HG02943 (cell line): ENCODE measurements at regions not wholly inside any gene's neighbourhood (a gene's known extent, or its start where the extent isn't known, plus 50 kb on each side); places are given as distances from the start of the nearest gene placed in this dataset.

Experiments used
- ATAC-seq: cut with Tn5 transposase; IDR thresholded peaks from one replicate; pipeline ENCODE4 v1.9.1; 2021; ENCODE audit warnings: mild to moderate bottlenecking, low read depth, moderate library complexity; ENCODE audit not compliant: unreplicated experiment

DNA sequence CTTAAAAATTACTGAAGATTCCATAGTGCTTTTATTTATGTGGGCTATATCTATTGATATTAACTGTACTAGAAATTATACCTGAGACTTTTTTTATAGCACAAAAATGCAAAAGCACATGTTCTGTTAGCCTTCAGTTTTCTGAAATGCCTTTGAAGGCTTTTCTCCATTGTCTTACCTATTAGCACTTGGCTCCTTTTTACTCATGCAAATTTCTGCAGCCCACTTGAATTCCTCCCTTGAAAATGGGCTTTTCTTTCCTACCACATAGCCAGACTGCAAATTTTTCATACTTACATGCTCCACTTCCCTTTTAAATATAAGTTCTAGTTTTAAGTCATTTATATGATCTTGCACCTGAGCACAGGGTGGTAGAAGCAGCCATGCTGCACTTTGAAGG, 453.0 kb upstream of the TRIB2 start:
- ATAC-seq = no peak

DNA sequence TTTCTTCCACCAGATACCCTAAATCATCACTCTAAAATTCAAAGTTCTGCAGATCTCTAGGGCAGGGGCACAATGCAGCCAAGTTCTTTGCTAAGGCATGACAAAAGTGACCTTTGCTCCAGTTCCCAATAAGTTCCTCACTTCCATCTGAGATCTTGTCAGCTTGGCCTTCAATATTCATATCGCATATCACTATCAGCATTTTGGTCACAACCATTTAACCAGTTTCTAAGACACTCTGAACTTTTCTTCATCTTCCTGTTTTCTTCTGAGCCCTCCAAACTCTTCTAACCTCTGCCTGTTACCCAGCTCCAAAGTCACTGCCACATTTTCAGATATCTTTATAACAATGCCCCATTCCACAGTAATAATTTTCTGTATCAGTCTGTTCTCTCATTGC, 452.6 kb upstream of the TRIB2 start:
- ATAC-seq = no peak

DNA sequence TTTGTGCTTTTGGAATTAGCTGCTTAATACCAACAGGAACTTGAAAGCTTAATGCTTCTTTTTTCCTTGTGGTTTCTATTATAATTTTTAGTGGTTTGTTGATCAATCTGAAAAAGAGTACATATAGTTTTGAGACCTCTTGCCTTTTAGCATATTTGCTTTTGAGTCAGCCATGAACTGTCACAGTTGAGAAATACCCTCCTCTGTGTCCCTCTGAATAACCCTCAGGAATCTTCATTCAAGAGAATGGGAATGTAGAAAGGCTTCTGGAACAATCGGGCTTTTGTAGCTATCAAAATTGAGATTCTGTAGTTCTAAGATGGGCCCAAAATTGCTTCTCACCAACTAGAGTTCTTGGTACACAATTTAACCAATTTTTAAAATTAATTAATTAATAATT, 451.1 kb upstream of the TRIB2 start:
- no peak for ATAC-seq

DNA sequence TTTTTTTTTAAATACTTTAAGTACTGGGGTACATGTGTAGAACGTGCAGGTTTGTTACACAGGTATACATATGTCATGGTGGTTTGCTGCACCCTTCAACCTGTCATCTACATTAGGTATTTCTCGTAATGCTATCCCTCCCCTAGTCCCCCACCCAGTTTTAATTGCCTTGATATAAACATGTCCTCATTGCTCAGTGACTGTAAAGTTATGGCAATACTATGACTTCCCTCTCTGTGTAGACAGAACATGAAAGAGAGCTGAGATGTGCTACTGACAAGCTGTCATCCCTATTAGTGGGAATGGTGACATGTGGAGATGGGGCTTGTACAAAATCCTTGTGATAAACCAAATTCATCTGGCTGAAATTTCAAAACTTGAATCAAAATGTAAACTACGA, 449.7 kb upstream of the TRIB2 start:
- no peak for ATAC-seq

DNA sequence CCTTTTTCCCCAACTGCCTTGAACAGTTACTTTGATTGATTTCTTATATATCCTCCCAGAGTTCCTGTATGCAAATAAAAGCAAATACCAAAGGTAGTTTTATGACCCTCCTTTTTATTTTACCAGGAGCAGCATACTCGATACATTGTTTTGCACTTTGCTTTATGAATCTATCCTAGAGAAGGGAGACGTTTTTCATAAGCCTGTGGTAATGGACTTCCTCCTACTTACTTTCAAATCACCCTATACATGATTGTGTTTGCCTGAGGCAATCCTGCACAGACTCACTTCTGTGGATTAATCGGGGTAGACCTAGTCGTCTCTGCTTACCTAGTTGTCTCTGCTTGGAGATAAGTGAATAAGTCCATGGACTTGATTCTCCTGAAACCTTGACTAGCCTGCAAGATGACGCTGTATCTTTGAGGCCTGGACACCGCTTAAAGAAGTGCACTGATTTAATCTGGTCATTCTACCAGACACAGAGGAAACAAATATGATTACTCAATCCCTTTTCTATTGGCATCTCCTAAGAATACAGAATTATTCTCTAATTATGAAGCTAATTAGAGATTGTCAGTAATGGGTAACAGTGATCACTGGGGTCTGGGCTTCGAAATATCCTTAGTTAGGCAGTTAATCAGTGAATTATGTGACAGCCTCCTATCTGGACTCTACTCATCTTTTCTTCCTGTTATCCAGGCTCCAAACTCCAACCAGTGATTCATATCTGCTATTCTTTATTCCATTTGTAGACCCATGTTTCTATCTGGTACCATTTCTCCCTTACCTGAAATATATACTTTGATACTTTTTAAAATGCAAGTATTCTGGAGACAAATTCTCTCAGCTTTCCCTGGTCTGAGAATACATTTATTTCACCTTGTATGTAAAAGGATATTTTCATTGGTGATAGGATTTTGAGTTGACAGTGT, 447.4 kb upstream of the TRIB2 start:
- no peak for ATAC-seq

DNA sequence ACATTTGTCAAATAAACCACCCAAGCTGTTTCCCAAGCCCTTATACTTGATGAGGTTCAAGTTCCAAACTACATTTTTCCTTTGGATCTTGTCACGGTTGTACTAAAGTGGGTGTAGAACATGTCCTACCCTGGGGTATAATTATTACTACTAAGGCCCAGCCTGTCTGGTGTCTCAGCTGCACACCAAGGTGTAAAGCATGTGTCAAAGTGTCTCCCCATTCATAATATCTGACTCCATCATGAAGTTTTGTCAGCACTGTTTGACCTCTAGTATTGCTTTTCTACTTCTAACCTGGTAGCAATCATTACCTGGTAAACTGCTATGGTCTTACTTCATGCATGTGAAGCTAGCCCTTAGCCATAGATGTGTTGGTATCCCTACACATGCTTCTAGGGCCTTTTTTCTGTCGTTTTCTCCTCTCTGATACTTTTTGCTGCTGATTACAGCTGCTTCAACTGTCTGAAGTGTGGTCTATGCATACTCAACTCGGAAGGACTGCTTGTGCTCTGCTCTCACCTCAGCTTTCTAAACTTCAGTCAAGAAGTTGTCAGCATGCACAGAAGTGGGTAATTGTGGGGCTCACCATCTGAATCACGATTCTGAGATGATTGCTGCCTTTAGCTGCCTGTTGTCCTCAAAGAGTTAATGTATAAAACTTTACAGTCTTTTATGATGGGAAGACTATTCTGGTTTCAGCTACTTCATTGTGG, 445.7 kb upstream of the TRIB2 start:
- ATAC-seq = no peak

DNA sequence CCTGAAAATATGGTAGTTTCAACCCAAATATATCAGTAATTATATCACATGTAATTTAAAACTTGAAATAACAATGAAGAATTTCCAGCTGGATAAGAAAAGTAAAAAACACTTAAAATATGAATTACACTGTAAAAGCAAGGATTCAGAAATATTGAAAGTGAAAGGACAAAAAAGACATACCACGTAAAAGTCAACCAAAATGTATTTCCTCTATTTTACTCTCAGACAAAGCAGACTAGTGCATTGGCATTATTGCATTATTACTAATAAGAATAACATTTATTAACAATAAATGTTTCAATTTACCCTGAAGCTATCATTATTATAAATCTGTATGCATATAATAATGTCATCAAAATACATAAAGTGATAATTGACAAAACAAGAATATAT, 445.1 kb upstream of the TRIB2 start:
- no peak for ATAC-seq

DNA sequence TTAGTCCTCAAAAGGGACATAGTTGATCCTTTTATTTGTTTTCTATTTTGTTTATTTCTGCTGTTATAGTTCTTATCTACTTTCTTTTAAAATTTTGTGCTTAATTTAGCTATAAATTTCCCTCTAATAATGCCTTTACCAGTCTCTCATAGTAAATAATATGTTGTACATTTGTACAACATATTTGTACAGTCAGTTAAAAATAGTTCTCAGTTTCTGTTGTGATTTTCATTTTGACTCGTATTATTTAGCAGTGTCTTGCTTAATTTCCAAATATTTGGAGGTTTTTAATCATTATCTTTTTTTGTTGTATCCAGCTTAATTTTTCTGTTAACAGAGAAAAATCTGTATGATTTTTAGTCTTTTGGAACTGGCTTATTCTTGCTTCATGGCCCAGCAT, 443.6 kb upstream of the TRIB2 start:
- no peak for ATAC-seq

DNA sequence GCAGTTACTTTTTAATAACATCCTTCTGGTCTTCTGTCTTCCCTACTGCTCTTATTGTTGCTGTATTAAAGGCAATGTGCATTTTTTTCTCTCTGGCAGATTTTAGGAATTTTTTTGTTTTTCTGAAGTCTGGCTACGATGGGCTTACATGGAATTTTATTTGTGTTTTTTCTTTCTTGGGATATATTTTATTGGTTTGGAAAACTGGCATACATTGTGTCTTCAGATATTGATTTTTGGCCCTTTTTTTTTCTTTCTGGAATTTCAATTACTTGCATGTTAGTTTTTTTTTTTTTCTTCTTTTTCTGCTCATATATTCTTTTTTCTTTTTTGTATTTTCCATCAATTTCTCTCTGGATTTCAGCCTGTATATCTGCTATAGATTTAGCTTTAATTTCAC, 442.1 kb upstream of the TRIB2 start:
- no peak for ATAC-seq

DNA sequence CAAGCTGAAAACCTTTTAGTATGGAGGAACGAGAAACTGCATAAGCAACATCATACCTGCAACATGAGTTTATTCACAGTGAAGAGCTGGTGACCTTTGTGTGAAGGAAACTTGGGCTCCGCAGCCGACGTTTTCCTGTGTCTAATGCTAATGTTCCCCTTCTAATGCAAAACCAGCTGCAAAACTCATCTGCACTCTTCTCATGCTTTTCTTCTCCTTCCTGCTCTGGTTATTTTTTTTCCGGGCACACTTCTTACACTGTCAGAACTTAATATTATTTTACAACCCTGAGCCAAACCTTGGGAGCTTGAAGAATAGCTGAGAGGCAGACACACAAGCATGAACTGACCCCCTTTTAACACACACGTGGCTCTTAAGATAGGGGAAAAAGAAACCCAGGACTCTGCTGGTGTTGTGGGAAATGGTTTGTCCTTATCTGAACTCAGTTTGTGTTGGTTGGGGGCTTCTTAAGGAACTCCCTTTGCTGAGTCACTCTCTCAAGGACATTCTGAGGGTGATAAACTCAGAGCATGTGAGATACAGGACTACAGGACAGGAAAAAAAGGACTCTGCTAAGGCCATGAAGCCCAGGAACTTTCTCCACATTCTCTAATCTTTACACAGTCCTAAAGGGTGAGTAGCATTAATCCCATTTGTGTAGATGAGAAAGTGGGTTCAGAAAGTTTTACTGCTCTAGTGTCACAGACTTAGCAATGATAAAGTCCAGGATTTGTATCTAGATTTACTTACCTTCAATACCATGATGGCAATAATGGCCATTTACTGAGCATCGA, 439.3 kb upstream of the TRIB2 start:
- no peak for ATAC-seq

DNA sequence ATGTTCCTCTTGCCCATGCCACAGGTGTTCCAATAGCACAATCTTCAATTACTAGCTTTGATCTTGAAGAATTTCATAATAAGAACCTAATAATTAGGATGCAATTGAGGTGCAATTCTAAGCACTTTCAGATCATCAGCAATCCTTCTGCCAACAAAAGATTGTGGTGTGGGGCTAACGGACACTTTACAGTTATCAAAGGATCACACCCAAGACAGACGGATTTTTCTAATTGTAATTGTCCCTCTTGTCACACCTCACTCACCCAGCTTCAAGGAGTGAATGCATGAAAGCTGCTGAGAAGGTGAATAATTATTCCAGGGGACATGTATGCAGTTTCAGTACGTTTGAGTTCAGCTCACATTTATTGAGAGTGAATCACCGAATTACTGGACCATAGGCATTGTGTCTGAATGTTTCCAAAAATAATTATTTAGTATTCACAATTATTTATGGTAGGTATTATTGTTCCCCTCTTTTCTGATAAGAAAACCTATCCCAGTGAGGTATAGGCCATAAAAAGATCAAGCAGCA, 438.5 kb upstream of the TRIB2 start:
- no peak for ATAC-seq

DNA sequence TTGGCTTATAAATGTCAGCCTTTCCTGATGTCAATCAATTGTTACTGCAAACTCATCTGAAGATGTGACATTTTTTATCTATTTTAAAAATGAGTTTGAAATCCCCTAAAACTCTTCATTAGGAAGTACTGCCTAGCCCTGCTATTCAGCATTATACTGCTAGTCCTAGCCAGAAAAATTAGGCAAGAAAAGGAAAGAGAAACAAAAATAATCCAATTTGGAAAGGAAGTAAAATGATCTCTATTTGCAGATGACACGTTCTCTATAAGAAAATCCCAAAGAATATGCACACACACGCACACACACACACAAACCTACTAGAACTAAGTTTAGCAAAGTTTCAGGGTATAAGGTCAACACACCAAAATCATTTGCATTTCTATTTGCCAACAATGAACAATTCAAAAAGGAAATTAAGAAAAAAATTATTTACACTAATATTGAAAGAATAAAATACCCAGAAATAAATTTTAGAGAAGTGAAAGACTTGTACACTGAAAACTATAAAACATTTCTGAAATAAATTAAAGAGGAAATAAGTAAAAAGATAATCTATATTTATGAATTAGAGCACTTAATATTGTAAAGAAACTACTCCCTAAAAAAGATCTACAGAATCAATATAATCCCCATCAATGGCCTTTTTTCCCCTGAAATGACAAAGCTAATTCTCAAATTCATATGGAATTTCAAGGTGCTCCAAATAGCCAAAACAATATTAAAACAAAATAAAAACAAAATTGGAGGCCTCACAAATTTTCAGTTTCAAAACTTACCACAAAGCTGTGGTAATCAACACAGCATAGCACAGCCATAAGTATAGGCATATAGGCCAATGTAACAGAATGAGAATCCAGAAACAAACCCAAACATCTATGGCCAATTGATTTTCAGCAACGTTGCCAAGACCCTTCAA, 433.7 kb upstream of the TRIB2 start:
- ATAC-seq = peak; percentile 77

DNA sequence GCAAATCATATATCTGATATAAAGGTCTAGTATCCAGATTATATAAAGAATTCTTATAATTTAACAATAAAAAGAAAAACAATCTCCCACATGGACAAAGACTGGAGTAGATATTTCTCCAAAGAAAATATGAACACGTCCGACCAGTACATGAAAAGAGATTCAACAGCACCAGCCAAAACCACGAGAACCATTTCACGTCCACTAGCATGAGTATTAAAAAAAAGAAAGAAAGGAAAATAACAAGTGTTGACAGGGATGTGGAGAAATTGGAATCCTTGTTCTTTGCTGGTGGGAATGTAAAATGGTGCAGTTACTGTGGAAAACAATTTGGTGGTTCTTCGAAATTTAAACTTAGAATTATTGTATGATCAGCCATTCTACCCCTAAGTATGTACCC, 432.7 kb upstream of the TRIB2 start:
- ATAC-seq = no peak

DNA sequence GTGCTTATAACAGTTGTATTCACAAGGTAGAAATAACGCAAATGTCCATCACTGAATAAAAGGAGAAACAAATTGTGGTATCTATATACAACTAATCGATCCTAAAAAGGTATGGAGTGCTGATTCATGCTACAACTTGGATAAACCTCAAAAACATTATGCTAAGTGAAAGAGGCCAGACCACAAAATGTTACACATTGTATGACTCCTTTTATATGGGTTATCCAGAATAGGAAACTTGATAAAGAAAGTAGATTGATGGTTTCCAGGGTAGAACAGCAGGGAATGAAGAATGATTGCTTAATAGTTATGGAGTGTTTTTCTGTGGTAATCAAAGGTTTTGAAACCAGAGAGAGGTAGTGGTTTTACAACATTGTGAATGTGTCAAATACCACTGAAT, 432.2 kb upstream of the TRIB2 start:
- ATAC-seq = no peak

DNA sequence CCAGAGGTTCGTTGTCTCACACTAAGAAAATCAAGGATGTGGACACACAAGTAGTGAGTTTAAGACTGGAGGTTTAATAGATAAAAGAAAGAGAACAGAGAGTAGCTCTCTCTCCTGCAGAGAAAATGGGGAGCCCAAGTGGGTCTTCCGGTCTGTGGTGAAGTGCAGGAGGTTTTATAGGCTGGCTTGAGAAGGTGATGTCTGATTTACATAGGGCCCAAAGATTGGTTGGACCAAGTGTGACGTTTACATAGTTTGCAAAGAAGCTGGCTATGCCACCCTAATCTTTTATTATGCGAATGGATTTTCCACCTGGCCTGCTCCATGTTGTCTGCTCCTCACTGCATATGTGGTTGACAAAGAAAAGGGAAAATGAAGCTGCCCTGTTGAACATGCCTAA, 430.4 kb upstream of the TRIB2 start:
- no peak for ATAC-seq

DNA sequence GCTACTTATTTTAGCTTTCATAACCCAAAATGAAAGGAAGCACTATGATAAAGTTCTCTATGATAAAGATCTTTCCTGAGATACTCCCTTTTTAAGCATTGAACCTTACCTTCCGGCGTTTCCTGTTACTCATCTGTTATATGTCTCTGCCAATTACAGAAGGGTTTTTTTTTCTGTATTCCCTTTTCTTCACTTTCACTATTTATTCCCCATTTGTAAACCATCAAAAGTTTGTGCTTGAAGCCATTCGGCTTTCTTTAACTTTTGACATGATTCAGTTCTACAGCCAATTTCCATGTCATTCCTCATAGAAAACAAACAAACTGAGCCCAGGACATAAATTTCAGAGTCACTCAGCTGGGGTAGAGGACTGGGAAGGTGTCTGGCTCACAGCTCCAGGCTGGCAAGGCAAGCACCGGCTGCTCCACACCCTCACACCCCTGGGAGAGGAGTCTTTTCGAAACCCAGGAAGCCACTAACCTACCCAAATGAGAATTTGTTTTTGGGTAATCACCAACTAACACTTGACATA, 429.4 kb upstream of the TRIB2 start:
- no peak for ATAC-seq

DNA sequence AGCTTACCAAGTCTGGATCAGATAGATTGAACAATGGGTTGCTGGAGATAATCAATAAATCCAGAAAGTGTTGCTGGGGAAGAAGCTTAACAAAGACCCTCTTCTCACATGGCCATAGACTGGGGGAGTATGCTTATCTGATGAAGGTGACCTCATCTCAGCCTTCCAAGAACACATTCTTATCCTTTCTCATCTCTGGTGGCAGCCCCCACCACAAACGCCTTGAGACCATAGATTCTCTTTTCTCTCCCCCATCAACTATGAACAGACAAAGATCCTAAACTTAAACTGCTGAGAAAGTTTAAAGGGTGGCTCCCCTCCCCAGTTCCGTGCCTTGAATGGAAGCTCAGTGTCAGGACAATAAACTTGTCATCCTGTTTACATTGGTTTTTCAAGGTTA, 428.7 kb upstream of the TRIB2 start:
- no peak for ATAC-seq

DNA sequence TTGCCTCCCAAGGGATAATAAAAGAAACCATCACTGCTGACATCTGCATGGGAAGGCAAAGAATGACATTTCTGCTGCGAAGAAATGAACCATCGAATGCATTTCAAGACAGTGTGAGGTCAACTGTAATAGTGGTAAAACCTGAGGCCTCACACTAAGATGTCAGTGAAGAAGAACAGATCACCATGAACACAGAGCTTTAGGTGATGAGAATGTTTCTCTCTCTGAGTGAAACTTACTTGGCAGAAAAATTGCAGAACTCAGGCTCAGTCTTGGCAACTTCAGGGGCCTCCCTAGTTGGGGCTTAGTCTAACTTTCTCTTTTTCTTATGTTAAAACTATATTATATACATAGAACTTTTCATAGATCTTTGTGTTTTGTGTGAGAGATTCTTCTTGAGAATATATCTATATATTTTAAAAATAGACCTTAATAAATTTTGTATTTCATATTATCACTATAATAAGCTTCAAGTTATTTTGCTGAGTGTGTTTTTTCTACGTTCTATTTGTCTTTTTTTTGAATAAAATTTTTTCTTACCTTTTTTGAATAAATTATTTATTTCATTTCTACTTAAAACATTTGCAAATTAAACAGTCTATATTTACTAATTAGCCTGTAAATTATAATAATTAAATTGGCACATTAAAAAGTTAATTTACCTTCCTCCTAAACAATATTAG, 427.5 kb upstream of the TRIB2 start:
- no peak for ATAC-seq

DNA sequence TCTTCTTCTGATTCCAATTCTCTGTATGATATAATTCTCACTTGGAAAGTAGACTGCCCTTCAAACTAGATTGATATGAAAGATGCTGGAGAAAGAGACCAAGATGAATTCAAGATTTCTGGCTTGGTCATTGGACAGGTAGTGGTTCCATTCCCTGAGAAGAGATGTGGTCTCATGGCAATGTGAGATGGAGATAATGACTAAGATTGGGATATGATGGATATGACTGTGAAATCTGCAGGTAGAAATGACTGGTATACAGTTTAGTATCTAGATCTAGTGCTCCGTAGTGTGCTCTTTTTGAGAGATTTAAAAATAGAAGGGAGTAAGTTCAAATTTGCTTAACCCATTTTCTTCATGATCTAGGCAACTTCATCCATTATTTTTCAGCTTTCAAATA, 425.4 kb upstream of the TRIB2 start:
- no peak for ATAC-seq
